Activated CD4-positive, alpha-beta T cell treated with anti-CD3 and anti-CD28 coated beads, Interleukin-2, Interleukin-4, amounts not matched to agents 100 ng/mL and 50 ng/mL, durations not matched to agents 16 hours and 8 hours (primary cell): ENCODE measurements at regions not wholly inside any gene's neighbourhood (a gene's known extent, or its start where the extent isn't known, plus 50 kb on each side); places are given as distances from the start of the nearest gene placed in this dataset.

Source experiments
- DNase-seq: peaks from one replicate; pipeline ENCODE4 v3.0.0-alpha.2; 2020; ENCODE audit warnings: low spot score

GRCh38 chr2:9137379-9138150, 69.0 kb upstream of the ASAP2 start:
- DNase-seq, result no peak

- DNase-seq, result no peak
Observed at GRCh38 chr2:9135822-9136558, 70.6 kb upstream of the ASAP2 start.

GRCh38 chr2:9127316-9127715, 79.3 kb upstream of the ASAP2 start:
- DNase-seq, result no peak

DNA sequence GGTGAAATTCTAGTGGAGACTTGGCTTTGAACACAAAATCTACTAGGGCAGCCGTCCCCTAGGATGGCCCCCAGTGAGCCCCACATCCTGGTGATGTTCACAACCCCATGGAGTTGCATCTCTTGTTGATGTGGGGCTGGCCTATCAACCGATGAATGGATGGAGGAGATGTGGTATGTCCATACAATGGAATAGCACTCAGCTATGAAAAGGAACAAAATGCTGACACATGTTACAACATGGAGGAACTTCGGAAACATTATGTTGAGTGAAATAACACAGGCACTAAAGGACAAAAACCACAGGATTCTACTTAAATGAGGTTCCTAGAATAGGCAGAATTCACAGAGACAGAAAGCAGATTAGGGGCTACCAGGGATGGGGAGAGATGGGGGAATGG, 80.1 kb upstream of the ASAP2 start:
- no peak for DNase-seq

GRCh38 chr2:9124231-9124741, 82.3 kb upstream of the ASAP2 start:
- DNase-seq, result no peak

GRCh38 chr2:9123069-9123468, 83.5 kb upstream of the ASAP2 start:
- no peak for DNase-seq

GRCh38 chr2:9122367-9122766, 84.2 kb upstream of the ASAP2 start:
- DNase-seq, result no peak

DNA sequence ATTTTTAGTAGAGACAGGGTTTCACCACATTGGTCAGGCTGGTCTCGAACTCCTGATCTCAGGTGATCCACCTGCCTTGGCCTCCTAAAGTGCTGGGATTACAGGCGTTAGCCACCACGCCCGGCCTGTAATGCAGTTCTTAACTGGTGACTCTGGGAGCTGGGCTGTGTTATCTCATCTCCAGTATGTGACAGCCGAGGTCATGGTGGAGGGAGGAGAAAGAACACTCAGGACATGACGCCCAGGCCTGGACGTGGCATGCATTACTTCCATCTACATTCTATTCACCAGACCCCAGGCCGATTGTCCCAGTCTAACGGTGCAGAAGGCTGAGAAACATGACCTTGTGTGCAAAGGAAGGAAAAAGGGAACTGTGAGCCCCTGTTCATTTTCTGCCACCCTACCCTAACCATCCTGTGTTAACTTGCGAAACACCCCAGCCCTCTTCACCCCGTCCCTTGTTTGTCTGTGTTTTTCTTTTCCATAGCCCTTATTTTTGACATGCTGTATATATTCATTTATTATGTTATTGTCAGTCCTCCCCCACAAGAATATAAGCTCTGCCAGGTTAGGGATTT, 88.1 kb upstream of the ASAP2 start:
- no peak for DNase-seq

DNA sequence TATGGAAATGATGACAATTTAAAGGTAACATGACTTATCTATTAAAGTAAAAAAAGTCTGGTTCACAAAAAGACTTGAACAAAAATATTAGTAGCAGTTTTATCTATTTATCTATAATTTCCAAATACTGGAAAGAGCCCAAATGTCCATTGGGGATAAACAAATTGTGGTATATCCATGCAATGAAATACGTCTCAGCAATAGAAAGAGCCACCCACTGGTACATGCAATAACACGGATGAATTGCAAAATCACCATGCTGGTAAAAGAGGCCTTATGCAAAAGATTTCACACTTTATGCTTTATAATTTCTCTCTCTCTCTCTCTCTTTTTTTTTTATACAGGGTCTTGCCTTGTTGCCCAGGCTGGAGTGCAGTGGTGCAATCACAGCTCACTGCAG, 91.4 kb upstream of the ASAP2 start:
- no peak for DNase-seq

- no peak for DNase-seq
Observed at GRCh38 chr2:9114458-9114857, 92.2 kb upstream of the ASAP2 start.

GRCh38 chr2:9113916-9114315, 92.7 kb upstream of the ASAP2 start:
- no peak for DNase-seq

DNA sequence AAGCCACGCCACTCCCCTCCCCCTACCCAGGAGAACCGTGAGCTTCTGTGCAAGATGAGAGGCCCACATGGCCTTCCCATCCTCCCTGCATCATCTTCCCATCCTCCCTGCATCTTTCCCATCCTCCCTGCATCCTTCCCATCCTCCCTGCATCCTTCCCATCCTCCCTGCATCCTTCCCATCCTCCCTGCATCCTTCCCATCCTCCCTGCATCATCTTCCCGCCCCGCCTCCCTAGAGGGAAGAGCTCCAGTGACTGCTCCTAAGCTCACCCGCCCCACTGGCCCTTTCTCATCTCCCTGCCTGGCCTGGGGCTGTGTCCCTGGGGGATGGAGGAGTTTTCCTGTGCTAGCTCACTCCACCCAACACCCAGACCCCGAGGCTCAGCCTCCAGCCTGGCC, 93.3 kb upstream of the ASAP2 start:
- no peak for DNase-seq

GRCh38 chr2:9112079-9112721, 94.4 kb upstream of the ASAP2 start:
- no peak for DNase-seq

DNA sequence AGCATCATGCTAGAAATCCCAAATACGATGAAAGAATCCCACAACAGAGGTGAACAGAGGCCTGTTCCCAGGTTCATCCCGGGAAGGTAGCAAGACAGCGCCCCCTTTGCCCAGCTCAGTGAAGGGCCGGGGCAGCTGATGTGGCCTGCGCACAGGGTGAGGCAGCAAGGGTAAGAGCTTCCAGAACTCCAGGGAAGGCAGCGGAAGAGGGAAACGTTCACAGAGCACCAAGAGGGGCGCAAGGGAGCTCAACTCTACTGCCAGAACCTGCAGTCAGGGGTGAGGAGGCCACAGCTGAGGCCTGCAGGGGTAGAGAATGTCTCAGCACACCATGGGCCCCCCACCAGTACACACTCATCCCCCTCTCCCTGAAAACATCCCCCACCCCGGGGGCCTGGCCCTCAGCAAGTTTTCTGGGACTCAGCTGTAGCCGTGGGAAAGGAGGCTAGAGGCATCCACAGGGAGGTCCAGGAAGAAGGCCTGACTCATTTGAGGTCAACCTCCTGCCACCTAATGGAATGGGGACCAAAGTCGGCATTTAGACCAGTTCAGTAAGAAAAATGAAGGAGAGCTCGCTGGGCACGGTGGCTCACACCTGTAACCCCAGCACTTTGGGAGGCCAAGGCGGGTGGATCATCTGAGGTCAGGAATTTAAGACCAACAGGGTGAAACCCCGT, 95.6 kb upstream of the ASAP2 start:
- DNase-seq, result no peak

DNA sequence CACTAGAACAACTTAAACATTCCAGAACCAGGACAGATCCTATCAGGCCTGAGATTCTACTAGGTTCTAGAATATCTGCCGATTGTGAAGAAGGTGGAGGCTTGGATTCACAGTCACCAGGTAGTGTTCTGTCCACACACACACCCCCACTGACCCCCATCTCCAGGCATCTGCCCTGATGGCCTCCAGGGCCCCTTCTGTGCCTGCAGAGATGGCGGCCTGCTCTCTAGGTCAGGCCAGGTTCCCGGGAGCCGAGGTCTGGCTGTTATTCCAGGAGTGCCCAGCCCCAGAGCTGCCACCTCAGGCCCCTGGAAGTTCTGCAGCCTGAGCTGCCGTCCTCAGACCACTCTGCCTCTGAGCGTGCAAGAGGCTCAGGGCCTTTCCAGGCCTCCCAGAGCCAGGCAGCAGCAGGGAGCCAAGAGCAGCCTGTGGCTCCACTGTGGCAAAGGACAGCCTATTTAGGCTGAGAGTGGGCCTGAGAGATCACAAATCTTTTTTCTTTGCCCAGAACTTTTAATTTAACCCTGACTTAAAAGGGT, 96.2 kb upstream of the ASAP2 start:
- DNase-seq, result no peak

DNA sequence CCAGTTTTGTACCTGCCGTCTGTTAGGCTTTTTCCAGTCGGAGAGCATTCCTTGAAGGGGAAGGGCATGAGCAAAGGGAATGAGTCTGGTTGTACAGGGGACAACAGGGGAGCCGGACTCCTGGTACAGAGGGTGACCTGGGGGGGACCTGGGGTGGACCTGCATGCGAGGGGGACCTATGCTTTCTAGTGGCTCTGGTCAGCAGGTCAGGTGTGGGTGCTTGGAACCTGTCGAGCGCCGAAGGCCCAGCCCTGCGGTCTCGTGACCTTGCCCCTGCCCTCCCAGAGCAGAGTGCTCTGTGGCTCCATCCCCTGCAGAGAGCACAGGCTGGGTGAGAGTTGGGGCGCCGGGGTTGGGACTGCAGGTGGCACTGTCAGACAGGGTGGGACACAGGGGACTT, 96.7 kb upstream of the ASAP2 start:
- no peak for DNase-seq

GRCh38 chr2:9108210-9108967, 98.2 kb upstream of the ASAP2 start:
- DNase-seq, result no peak

- DNase-seq, result no peak
Observed at GRCh38 chr2:9107168-9108025, 99.2 kb upstream of the ASAP2 start.

GRCh38 chr2:9106338-9107167, 100.1 kb upstream of the ASAP2 start:
- DNase-seq, result no peak
